Glutamatergic neuron (in vitro differentiated cells): ENCODE measurements at regions not wholly inside any gene's neighbourhood (a gene's known extent, or its start where the extent isn't known, plus 50 kb on each side); places are given as distances from the start of the nearest gene placed in this dataset.

Experiments
- DNase-seq: peaks from one replicate; pipeline ENCODE4 v3.0.0; 2022
- H3K27ac Mint-ChIP-seq: one replicate; pipeline ENCODE4 v1.8.0; 2020; ENCODE audit warnings: mild to moderate bottlenecking, mixed read lengths, inconsistent platforms; ENCODE audit not compliant: unreplicated experiment
- H3K27me3 Mint-ChIP-seq: one replicate; pipeline ENCODE4 v1.8.0; 2020; ENCODE audit warnings: mild to moderate bottlenecking, moderate library complexity, mixed read lengths, inconsistent platforms; ENCODE audit not compliant: unreplicated experiment
- H3K36me3 Mint-ChIP-seq: one replicate; pipeline ENCODE4 v1.8.0; 2020; ENCODE audit warnings: mild to moderate bottlenecking, mixed read lengths, inconsistent platforms; ENCODE audit not compliant: unreplicated experiment
- H3K4me1 Mint-ChIP-seq: one replicate; pipeline ENCODE4 v1.8.0; 2020; ENCODE audit warnings: mild to moderate bottlenecking, low read depth, mixed read lengths, inconsistent platforms; ENCODE audit not compliant: unreplicated experiment
- H3K4me3 Mint-ChIP-seq: one replicate; pipeline ENCODE4 v1.8.0; 2020; ENCODE audit warnings: mild to moderate bottlenecking, mixed read lengths, inconsistent platforms; ENCODE audit not compliant: unreplicated experiment
- H3K9me3 Mint-ChIP-seq: one replicate; pipeline ENCODE4 v1.8.0; 2020; ENCODE audit warnings: mild to moderate bottlenecking, moderate library complexity, mixed read lengths, inconsistent platforms; ENCODE audit not compliant: unreplicated experiment
- CTCF ChIP-seq: fragments of 200-600 bp; sonication (generic); IDR thresholded peaks from one replicate; pipeline ENCODE4 v1.5.0; 2021; ENCODE audit not compliant: partially characterized antibody, unreplicated experiment

GRCh38 chr15:58295637-58296215 is 136.1 kb upstream of the LIPC start:
- Mint-ChIP-seq H3K9me3 (no peaks in the 10 kb centered on the region), H3K36me3 (no peaks in the 10 kb centered on the region), H3K4me1 (no peaks in the 10 kb centered on the region), H3K27ac (no peak overlapping the region), H3K27me3 (no peaks in the 10 kb centered on the region), H3K4me3 (no peak overlapping the region)
- DNase-seq: no peak
- TF ChIP-seq CTCF: no peak

GRCh38 chr15:58296276-58296675 is 135.5 kb upstream of the LIPC start:
- H3K9me3 Mint-ChIP-seq: no peaks in the 10 kb centered on the region
- H3K27ac Mint-ChIP-seq: no peak overlapping the region
- H3K4me1 Mint-ChIP-seq: no peaks in the 10 kb centered on the region
- no peak for DNase-seq
- no peaks in the 10 kb centered on the region for H3K27me3 Mint-ChIP-seq
- no peak for TF ChIP-seq CTCF
- H3K36me3 Mint-ChIP-seq: no peaks in the 10 kb centered on the region
- H3K4me3 Mint-ChIP-seq: no peak overlapping the region

GRCh38 chr15:58297639-58298038 is 134.2 kb upstream of the LIPC start:
- Mint-ChIP-seq H3K9me3 (no peaks in the 10 kb centered on the region), H3K4me3 (no peak overlapping the region), H3K4me1 (no peaks in the 10 kb centered on the region), H3K27me3 (no peaks in the 10 kb centered on the region), H3K36me3 (no peaks in the 10 kb centered on the region), H3K27ac (no peak overlapping the region)
- no peak for DNase-seq
- no peak for TF ChIP-seq CTCF

GRCh38 chr15:58298879-58299850 is 132.6 kb upstream of the LIPC start:
- no peak for DNase-seq
- no peaks in the 10 kb centered on the region for H3K36me3 Mint-ChIP-seq
- H3K27ac Mint-ChIP-seq: no peak overlapping the region
- no peaks in the 10 kb centered on the region for H3K27me3 Mint-ChIP-seq
- H3K9me3 Mint-ChIP-seq: no peaks in the 10 kb centered on the region
- H3K4me1 Mint-ChIP-seq: no peaks in the 10 kb centered on the region
- no peak overlapping the region for H3K4me3 Mint-ChIP-seq
- no peak for TF ChIP-seq CTCF

- Mint-ChIP-seq H3K4me3 (no peak overlapping the region), H3K4me1 (peaks cover 4% of the 10 kb centered on the region), H3K27ac (no peak overlapping the region), H3K36me3 (no peaks in the 10 kb centered on the region), H3K27me3 (no peaks in the 10 kb centered on the region), H3K9me3 (no peaks in the 10 kb centered on the region)
- no peak for TF ChIP-seq CTCF
- DNase-seq: no peak
These were observed 129.0 kb upstream of the LIPC start for GRCh38 chr15:58302832-58303231.
